ENCODE measurements at regions not wholly inside any gene's neighbourhood (a gene's known extent, or its start where the extent isn't known, plus 50 kb on each side); places are given as distances from the start of the nearest gene placed in this dataset.

- H3K79me2 ChIP-seq (ENCODE audit: insufficient read depth, low read length) = no peaks in the 10 kb centered on the region
- intact Hi-C loops (cut with micrococcal nuclease) = no loop called here
- CTCF ChIA-PET = no interaction called here
- H3K27me3 ChIP-seq (ENCODE audit: insufficient read depth, low read length) = no peaks in the 10 kb centered on the region
- ATAC-seq (no peak), DNase-seq (ENCODE audit: low read depth, low spot score) (no peak)
- H3K4me3 ChIP-seq (replicated peaks in 1 of 2; ENCODE audit: low read depth in 1 of 2, low read length in 2 of 2) = no peak overlapping the region
- H3K9me2 ChIP-seq (ENCODE audit: insufficient read depth) = no peaks in the 10 kb centered on the region
- H3K9ac ChIP-seq (ENCODE audit: low read length) = no peak overlapping the region
- H2AFZ ChIP-seq (ENCODE audit: low read depth, low read length, poor library complexity, severe bottlenecking) = no peak overlapping the region
- no peaks in the 10 kb centered on the region for H3K36me3 ChIP-seq (ENCODE audit: control insufficient read depth in 1 of 2, insufficient read depth in 2 of 2, low read length in 2 of 2)
- H3K4me1 ChIP-seq (ENCODE audit: control insufficient read depth in 1 of 2, insufficient read depth in 2 of 2, low read length in 2 of 2) = no peaks in the 10 kb centered on the region
- H3K27ac ChIP-seq (ENCODE audit: low read depth, low read length) = no peak overlapping the region
- no peak overlapping the region for H3K4me2 ChIP-seq (ENCODE audit: low read length)
- POLR2A ChIA-PET = no interaction called here
- H4K20me1 ChIP-seq (ENCODE audit: insufficient read depth) = no peaks in the 10 kb centered on the region
- H3K9me3 ChIP-seq (ENCODE audit: control insufficient read depth in 1 of 2, insufficient read depth in 1 of 2, low read depth in 1 of 2, low read length in 2 of 2) = peaks cover 5 to 36% of the 10 kb centered on the region in 2 experiments; a peak in 2 of 4 replicates
- TF ChIP-seq ZBTB33 (IDR thresholded peaks at IDR 0.05; ENCODE audit: extremely low read depth, insufficient replicate concordance, low read length) = no peak
- RAD21 ChIA-PET (ENCODE audit: low non-redundant PET in 1 of 2, low total read pairs in 2 of 2, uncharacterized antibody in 2 of 2, unreplicated experiment in 2 of 2) = no interaction called here
- no TSS peak for BruUV-seq (replicated peaks)
Measured at GRCh38 chr5:2680979-2681378, 70.5 kb downstream of the IRX2 start.

GRCh38 chr5:2677689-2678088, 73.8 kb downstream of the IRX2 start:
- no peaks in the 10 kb centered on the region for H3K9me2 ChIP-seq (ENCODE audit: insufficient read depth)
- H3K36me3 ChIP-seq (ENCODE audit: control insufficient read depth in 1 of 2, insufficient read depth in 2 of 2, low read length in 2 of 2) = no peaks in the 10 kb centered on the region
- H3K4me1 ChIP-seq (ENCODE audit: control insufficient read depth in 1 of 2, insufficient read depth in 2 of 2, low read length in 2 of 2) = no peaks in the 10 kb centered on the region
- H3K4me2 ChIP-seq (ENCODE audit: low read length) = no peak overlapping the region
- TF ChIP-seq POLR2A (IDR thresholded peaks at IDR 0.05; ENCODE audit: borderline replicate concordance, extremely low read depth, insufficient read depth, insufficient read length) = no peak
- H3K79me2 ChIP-seq (ENCODE audit: insufficient read depth, low read length) = no peaks in the 10 kb centered on the region
- no peak overlapping the region for H3K4me3 ChIP-seq (replicated peaks in 1 of 2; ENCODE audit: low read depth in 1 of 2, low read length in 2 of 2)
- intact Hi-C loops (cut with micrococcal nuclease) = no loop called here
- no peak for ATAC-seq
- no peak overlapping the region for H3K9ac ChIP-seq (ENCODE audit: low read length)
- no peak for DNase-seq (ENCODE audit: low read depth, low spot score)
- no peaks in the 10 kb centered on the region for H3K27me3 ChIP-seq (ENCODE audit: insufficient read depth, low read length)
- no peak overlapping the region for H2AFZ ChIP-seq (ENCODE audit: low read depth, low read length, poor library complexity, severe bottlenecking)
- H3K9me3 ChIP-seq (ENCODE audit: control insufficient read depth in 1 of 2, insufficient read depth in 1 of 2, low read depth in 1 of 2, low read length in 2 of 2) = peaks cover 8 to 45% of the 10 kb centered on the region in 2 experiments; a peak in 2 of 4 replicates
- no peaks in the 10 kb centered on the region for H4K20me1 ChIP-seq (ENCODE audit: insufficient read depth)
- BruUV-seq (replicated peaks) = no TSS peak
- ChIA-PET POLR2A (no interaction called here), CTCF (no interaction called here), RAD21 (ENCODE audit: low non-redundant PET in 1 of 2, low total read pairs in 2 of 2, uncharacterized antibody in 2 of 2, unreplicated experiment in 2 of 2) (no interaction called here)
- no peak overlapping the region for H3K27ac ChIP-seq (ENCODE audit: low read depth, low read length)

All from HCT116 (cell line).